Endothelial cell of umbilical vein (primary cell): ENCODE measurements at regions not wholly inside any gene's neighbourhood (a gene's known extent, or its start where the extent isn't known, plus 50 kb on each side); places are given as distances from the start of the nearest gene placed in this dataset.
A peak's percentile ranks its signal among the peaks of the same experiment; 100 is the strongest.

Experiments
- BruUV-seq: library from RNA; stranded (reverse); fragments of 400-500 nt; replicated peaks from 2 replicates; lab custom pipeline; 2021; lab: Mats Ljungman, UMichigan
- CTCF ChIA-PET: fragments of 300-600, 350-600 bp; sonication (Branson Sonifier 250); formaldehyde crosslinking; loops from one replicate; lab custom pipeline; 2021; ENCODE audit warnings: antibody characterized with exemption, inconsistent platforms; lab: Charles Lee
- POLR2A ChIA-PET: fragments of 300-600, 350-600 bp; sonication (Branson Sonifier 250); formaldehyde crosslinking; loops from one replicate; lab custom pipeline; 2021; ENCODE audit warnings: antibody characterized with exemption, inconsistent platforms; lab: Charles Lee
- DNase-seq: peaks from one replicate; pipeline ENCODE4 v3.0.0-alpha.2; 2011; ENCODE audit warnings: low read depth, low spot score
- FAIRE-seq: peaks from 2 replicates; lab custom pipeline; 2011; peaks lifted over from hg19 to GRCh38; lab: Jason Lieb, UNC
- H2AFZ ChIP-seq: 2 replicates; pipeline ENCODE4 v1.6.0; 2012; ENCODE audit warnings: low read depth, low read length, control low read depth, inconsistent platforms
- H3K27ac ChIP-seq: 2 replicates; pipeline ENCODE4 v1.5.1; 2011; ENCODE audit warnings: low read depth, mild to moderate bottlenecking, control low read depth, low read length, moderate library complexity; ENCODE audit not compliant: insufficient read depth
- H3K27me3 ChIP-seq, 2 experiments: 2 replicates each; pipeline versions ENCODE4 v1.6.0 to v1.6.1; 2011; ENCODE audit warnings: low read length in 2 of 2, mixed read lengths in 1 of 2; ENCODE audit not compliant: control insufficient read depth in 2 of 2, insufficient read depth in 2 of 2
- H3K36me3 ChIP-seq, 2 experiments: 2 replicates in 1 of 2; 3 replicates in 1 of 2; pipeline ENCODE4 v1.5.1; 2011; ENCODE audit warnings: low read length in 2 of 2, mild to moderate bottlenecking in 1 of 2, moderate library complexity in 1 of 2; ENCODE audit not compliant: control insufficient read depth in 2 of 2, insufficient read depth in 2 of 2; ENCODE audit errors: extremely low read depth in 1 of 2
- H3K4me1 ChIP-seq: 3 replicates; pipeline ENCODE4 v1.5.1; 2011; ENCODE audit warnings: mild to moderate bottlenecking, low read length; ENCODE audit not compliant: control insufficient read depth, insufficient read depth; ENCODE audit errors: extremely low read depth
- H3K4me2 ChIP-seq: 2 replicates; pipeline ENCODE4 v1.6.1; 2011; ENCODE audit warnings: low read length, control low read depth, mixed read lengths; ENCODE audit not compliant: insufficient read depth
- H3K4me3 ChIP-seq, 3 experiments: fragments of 200-600 bp in 1 of 3; sonication (generic), shearing (Covaris generic) in 1 of 3; replicated peaks in 1 of 3; 2 replicates each; pipeline ENCODE4 v1.5.1; 2011 to 2016; ENCODE audit warnings: control low read depth in 3 of 3, low read length in 3 of 3, mild to moderate bottlenecking in 2 of 3, inconsistent platforms in 1 of 3, low read depth in 1 of 3, moderate library complexity in 1 of 3; ENCODE audit not compliant: insufficient read depth in 1 of 3
- H3K79me2 ChIP-seq: 2 replicates; pipeline ENCODE4 v1.6.0; 2012; ENCODE audit warnings: low read length, inconsistent platforms; ENCODE audit not compliant: control insufficient read depth, insufficient read depth
- H3K9ac ChIP-seq: replicated peaks from 2 replicates; pipeline ENCODE3; 2011; ENCODE audit warnings: low read length, control low read depth; ENCODE audit not compliant: insufficient read depth; ENCODE audit errors: extremely low read depth
- H3K9me1 ChIP-seq: replicated peaks from 3 replicates; pipeline ENCODE4 v1.6.0; 2011; ENCODE audit warnings: mild to moderate bottlenecking, low read length; ENCODE audit not compliant: control insufficient read depth, insufficient read depth; ENCODE audit errors: extremely low read depth
- H3K9me3 ChIP-seq: replicated peaks from 2 replicates; pipeline ENCODE4 v1.5.1; 2012; ENCODE audit warnings: low read length, inconsistent platforms; ENCODE audit not compliant: control insufficient read depth, insufficient read depth
- H4K20me1 ChIP-seq: replicated peaks from 2 replicates; pipeline ENCODE3; 2011; ENCODE audit warnings: mild to moderate bottlenecking, low read length; ENCODE audit not compliant: control insufficient read depth, insufficient read depth; ENCODE audit errors: extremely low read depth
- CTCF ChIP-seq, 2 donors: IDR thresholded peaks; 1 replicate in 1 of 2; 2 replicates in 1 of 2; pipeline ENCODE4 v1.5.1; 2011; ENCODE audit warnings: low read length in 2 of 2, mild to moderate bottlenecking in 2 of 2, moderate library complexity in 2 of 2, control low read depth in 1 of 2, inconsistent platforms in 1 of 2, low read depth in 1 of 2; ENCODE audit not compliant: insufficient read depth in 1 of 2; ENCODE audit errors: extremely low read depth in 1 of 2
- EZH2 ChIP-seq: IDR thresholded peaks from 2 replicates; pipeline ENCODE4 v1.6.1; 2012; ENCODE audit warnings: borderline replicate concordance, low read depth, mild to moderate bottlenecking, moderate library complexity, low read length, inconsistent platforms; ENCODE audit not compliant: severe bottlenecking
- FOS ChIP-seq: IDR thresholded peaks from 2 replicates; pipeline ENCODE4 v1.6.1; 2011; ENCODE audit warnings: mild to moderate bottlenecking, low read length, moderate library complexity, borderline replicate concordance; ENCODE audit not compliant: insufficient read depth
- GATA2 ChIP-seq: IDR thresholded peaks from 2 replicates; pipeline ENCODE4 v1.7.0; 2011; ENCODE audit warnings: low read depth, mild to moderate bottlenecking, moderate library complexity, mixed read lengths, low read length; ENCODE audit not compliant: insufficient read length, insufficient read depth
- JUN ChIP-seq: IDR thresholded peaks from 2 replicates; pipeline ENCODE4 v1.6.1; 2011; ENCODE audit warnings: borderline replicate concordance, low read depth; ENCODE audit not compliant: insufficient read length, insufficient read depth
- MYC ChIP-seq: IDR thresholded peaks from one replicate; pipeline ENCODE4 v1.6.1; 2011; ENCODE audit warnings: mild to moderate bottlenecking, low read depth, low read length
- POLR2A ChIP-seq: IDR thresholded peaks from 2 replicates; pipeline ENCODE4 v1.6.1; 2012; ENCODE audit warnings: low read depth, mild to moderate bottlenecking, control low read depth, low read length
- POLR2AphosphoS5 ChIP-seq: IDR thresholded peaks from 2 replicates; pipeline ENCODE4 v1.6.1; 2012; ENCODE audit warnings: low read depth, mild to moderate bottlenecking, control low read depth, low read length, moderate library complexity; ENCODE audit not compliant: insufficient read depth
- dilution Hi-C: fragments of 300-500 bp; cut with MboI; formaldehyde crosslinking; loops from one replicate; pipeline ENCODE4 v1.15.0; 2019; ENCODE audit warnings: low sequenced_read_pairs; ENCODE audit not compliant: extremely low pct_ligation_motif_present
- intact Hi-C: fragments of 100-400 bp; cut with micrococcal nuclease; formaldehyde crosslinking; loops from one replicate; pipeline ENCODE4 v1.10.0; 2022
- TF ChIP-seq, protein P1 (sequence below): IDR thresholded peaks from 2 replicates; pipeline ENCODE4 v1.6.1; 2011; ENCODE audit not compliant: insufficient read depth, insufficient read length

DNA sequence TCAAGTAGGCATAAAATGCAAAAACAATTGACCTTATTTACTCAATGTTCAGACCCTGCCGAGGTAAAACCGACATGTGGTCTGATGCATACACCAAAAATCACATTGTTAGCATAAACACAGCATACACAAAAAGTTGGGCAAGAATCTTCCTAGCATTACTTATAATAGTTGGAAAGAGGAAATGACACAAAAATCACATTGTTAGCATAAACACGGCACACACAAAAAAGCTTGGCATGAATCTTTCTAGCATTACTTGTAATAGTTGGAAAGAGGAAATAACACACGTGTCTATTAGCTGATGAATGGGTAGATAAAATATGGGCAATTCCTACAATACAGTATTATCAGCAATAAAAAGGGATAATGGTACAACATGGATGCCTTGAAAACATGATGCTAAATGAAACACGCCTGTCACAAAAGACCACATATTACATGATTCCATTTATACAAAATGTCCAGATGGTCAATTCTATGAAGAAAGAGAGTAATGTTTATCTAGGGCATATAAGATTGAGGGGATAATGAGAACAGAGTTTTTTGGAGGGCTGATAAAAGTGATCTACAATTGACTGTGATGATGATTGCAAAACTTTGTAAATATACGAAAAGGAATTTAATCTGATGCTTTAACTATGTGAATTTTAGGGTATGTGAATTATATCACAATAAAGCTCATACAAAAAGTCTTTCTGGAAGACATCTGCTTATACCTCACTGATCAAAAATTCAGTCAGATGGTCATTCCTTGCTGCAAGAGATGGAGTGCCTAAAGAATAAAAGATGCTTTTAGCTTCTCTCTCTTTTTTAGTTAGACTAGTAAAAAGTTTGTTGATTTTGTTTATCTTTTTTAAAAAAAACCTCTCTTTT lies 1019.5 kb upstream of the CITED2 start:
- no peaks in the 10 kb centered on the region for H3K9me1 ChIP-seq
- dilution Hi-C loops (no loop called here), intact Hi-C loops (loop anchor here (2.0 to 10.0 kb wide), 4 partner anchors 47 to 1281 kb away; no protein-coding TSS in a partner anchor)
- H3K4me2 ChIP-seq: no peak overlapping the region
- H3K4me1 ChIP-seq: peaks cover 14% of the 10 kb centered on the region
- no peaks in the 10 kb centered on the region for H3K27me3 ChIP-seq
- no peaks in the 10 kb centered on the region for H4K20me1 ChIP-seq
- ChIA-PET POLR2A (interaction anchor here (1.3 kb wide), 1 partner anchor 48 kb away, joined by 3 read pairs; no protein-coding TSS in a partner anchor), CTCF (interaction anchor here (1.2 to 1.6 kb wide), 3 partner anchors 47 to 1174 kb away, joined by 3 to 5 read pairs (median 3); no protein-coding TSS in a partner anchor)
- no peaks in the 10 kb centered on the region for H3K36me3 ChIP-seq
- no peak overlapping the region for H3K9ac ChIP-seq
- peak; percentile 71 for FAIRE-seq
- BruUV-seq: no TSS peak
- TF ChIP-seq FOS (peak; percentile 25), GATA2 (peak; percentile 85), JUN (peak; percentile 49), MYC (no peak), CTCF (IDR thresholded peaks at IDR 0.05; ENCODE audit: extremely low read depth in 1 of 2, insufficient read depth in 1 of 2, low read depth in 1 of 2, low read length in 2 of 2) (no peak), POLR2A (no peak), EZH2 (no peak), POLR2AphosphoS5 (peak; percentile 18)
- TF ChIP-seq, protein P1, sequence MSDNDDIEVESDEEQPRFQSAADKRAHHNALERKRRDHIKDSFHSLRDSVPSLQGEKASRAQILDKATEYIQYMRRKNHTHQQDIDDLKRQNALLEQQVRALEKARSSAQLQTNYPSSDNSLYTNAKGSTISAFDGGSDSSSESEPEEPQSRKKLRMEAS: no peak
- H3K79me2 ChIP-seq: no peaks in the 10 kb centered on the region
- no peaks in the 10 kb centered on the region for H3K9me3 ChIP-seq
- no peak overlapping the region for H2AFZ ChIP-seq
- peak; percentile 93 for DNase-seq
- peak overlapping the region; percentile 30 for H3K27ac ChIP-seq
- H3K4me3 ChIP-seq: no peak overlapping the region
